ENCODE measurements at regions not wholly inside any gene's neighbourhood (a gene's known extent, or its start where the extent isn't known, plus 50 kb on each side); places are given as distances from the start of the nearest gene placed in this dataset.

DNA sequence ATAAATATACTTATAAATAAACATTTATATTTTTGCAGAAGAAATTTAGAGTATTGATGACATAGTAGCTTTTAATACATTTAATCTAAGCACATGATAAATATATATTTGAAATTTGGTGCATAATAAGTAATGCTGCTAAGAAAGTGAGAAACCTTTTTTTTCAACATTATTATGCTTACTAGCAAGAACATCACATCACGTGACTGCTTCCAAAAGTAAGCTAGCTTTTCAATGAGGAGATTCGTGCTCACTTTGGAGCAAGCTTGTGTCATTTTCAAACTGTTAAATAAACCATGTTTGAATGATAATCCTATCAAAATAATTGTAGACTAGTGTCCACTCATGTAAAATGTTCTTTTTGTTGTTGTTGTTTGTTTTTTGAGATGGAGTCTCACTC lies 109.0 kb upstream of the SLC4A7 start:
- no peak overlapping the region for H3K27ac ChIP-seq (ENCODE audit: low read depth in 1 of 2, low read length in 2 of 2)
- no peaks in the 10 kb centered on the region for H3K36me3 ChIP-seq (ENCODE audit: control insufficient read depth in 4 of 4, insufficient read depth in 3 of 4, low read depth in 1 of 4, low read length in 3 of 4)
- H3K9me3 ChIP-seq (ENCODE audit: control insufficient read depth in 4 of 4, low read length in 3 of 4): no peaks in the 10 kb centered on the region
- H3K4me1 ChIP-seq (ENCODE audit: control insufficient read depth in 4 of 4, insufficient read depth in 4 of 4, low read length in 3 of 4): no peaks in the 10 kb centered on the region
- TF ChIP-seq, protein P1, sequence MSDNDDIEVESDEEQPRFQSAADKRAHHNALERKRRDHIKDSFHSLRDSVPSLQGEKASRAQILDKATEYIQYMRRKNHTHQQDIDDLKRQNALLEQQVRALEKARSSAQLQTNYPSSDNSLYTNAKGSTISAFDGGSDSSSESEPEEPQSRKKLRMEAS (IDR thresholded peaks at IDR 0.05): no peak
- TF ChIP-seq, protein P2, sequence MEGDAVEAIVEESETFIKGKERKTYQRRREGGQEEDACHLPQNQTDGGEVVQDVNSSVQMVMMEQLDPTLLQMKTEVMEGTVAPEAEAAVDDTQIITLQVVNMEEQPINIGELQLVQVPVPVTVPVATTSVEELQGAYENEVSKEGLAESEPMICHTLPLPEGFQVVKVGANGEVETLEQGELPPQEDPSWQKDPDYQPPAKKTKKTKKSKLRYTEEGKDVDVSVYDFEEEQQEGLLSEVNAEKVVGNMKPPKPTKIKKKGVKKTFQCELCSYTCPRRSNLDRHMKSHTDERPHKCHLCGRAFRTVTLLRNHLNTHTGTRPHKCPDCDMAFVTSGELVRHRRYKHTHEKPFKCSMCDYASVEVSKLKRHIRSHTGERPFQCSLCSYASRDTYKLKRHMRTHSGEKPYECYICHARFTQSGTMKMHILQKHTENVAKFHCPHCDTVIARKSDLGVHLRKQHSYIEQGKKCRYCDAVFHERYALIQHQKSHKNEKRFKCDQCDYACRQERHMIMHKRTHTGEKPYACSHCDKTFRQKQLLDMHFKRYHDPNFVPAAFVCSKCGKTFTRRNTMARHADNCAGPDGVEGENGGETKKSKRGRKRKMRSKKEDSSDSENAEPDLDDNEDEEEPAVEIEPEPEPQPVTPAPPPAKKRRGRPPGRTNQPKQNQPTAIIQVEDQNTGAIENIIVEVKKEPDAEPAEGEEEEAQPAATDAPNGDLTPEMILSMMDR (IDR thresholded peaks at IDR 0.05; ENCODE audit: low read depth, low read length, missing input control): no peak
- TF ChIP-seq YY1 (IDR thresholded peaks at IDR 0.05): no peak
- TF ChIP-seq SP1 (IDR thresholded peaks at IDR 0.05): no peak
- TF ChIP-seq NR2F2 (IDR thresholded peaks at IDR 0.05): no peak
- TF ChIP-seq GABPA (IDR thresholded peaks at IDR 0.05 in 1 of 2, conservative IDR thresholded peaks at IDR 0.05 in 1 of 2): no peak
- TF ChIP-seq FOXA1 (IDR thresholded peaks at IDR 0.05): no peak
- TF ChIP-seq, protein P3, sequence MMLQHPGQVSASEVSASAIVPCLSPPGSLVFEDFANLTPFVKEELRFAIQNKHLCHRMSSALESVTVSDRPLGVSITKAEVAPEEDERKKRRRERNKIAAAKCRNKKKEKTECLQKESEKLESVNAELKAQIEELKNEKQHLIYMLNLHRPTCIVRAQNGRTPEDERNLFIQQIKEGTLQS (IDR thresholded peaks at IDR 0.05): no peak
- 91% methylated on average over 2 of the region's 2 CpGs for WGBS
- H3K27me3 ChIP-seq (ENCODE audit: control insufficient read depth in 4 of 4, insufficient read depth in 4 of 4, low read length in 3 of 4): no peaks in the 10 kb centered on the region
- H3K9ac ChIP-seq (ENCODE audit: low read depth in 1 of 2, low read length in 2 of 2): no peak overlapping the region
- no peak for DNase-seq (ENCODE audit: low spot score)
- no peak overlapping the region for H3K4me3 ChIP-seq (ENCODE audit: low read depth in 1 of 3, low read length in 3 of 3)

DNA sequence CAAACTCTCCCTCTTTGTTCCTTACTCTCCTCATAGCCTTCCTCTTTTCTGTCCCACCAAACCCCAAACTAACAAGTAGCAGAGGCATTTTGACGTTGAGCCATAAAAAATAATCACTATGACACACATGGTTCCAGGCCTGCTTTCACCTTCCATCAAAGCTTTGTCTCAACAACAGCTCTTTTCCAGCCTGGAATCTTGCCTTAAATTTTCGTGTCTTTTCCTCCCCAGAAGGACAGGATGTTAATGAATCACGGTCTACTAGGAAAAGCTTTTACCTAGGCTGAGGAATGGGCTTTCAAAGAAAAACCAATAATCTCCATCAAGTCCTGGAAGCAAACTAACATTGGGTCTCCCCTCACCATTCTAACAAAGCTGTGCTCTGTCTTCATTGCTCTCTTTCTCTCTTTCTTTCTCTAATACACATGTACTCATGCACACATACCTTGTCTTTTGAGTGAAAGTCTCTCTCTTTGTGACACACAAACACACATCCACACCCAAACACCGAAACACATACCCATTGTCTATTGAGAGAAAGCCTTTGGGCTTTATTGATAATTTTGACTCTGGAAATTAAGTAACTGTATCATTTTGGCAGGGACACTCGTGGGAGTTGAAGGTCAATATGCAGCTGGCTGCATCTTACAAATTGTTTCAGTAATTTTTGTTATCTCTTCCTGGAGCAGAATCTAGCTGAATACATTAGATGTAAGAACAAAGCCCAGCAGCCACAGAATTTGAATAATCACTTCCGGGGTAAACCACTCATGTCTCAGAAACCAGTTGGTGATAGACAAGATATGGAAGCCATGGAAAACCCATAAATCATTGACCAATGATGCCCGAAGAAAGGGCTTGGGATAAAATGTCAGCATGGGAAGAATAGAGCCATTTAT lies 107.4 kb upstream of the SLC4A7 start:
- WGBS: 48% methylated on average over 7 of the region's 7 CpGs
- Histone ChIP-seq H3K4me1 (ENCODE audit: control insufficient read depth in 4 of 4, insufficient read depth in 4 of 4, low read length in 3 of 4) (no peaks in the 10 kb centered on the region), H3K9ac (ENCODE audit: low read depth in 1 of 2, low read length in 2 of 2) (no peak overlapping the region), H3K4me3 (ENCODE audit: low read depth in 1 of 3, low read length in 3 of 3) (no peak overlapping the region), H3K36me3 (ENCODE audit: control insufficient read depth in 4 of 4, insufficient read depth in 3 of 4, low read depth in 1 of 4, low read length in 3 of 4) (no peaks in the 10 kb centered on the region), H3K27ac (ENCODE audit: low read depth in 1 of 2, low read length in 2 of 2) (peak overlapping the region in 1 of 2 donors; percentile 4), H3K9me3 (ENCODE audit: control insufficient read depth in 4 of 4, low read length in 3 of 4) (no peaks in the 10 kb centered on the region), H3K27me3 (ENCODE audit: control insufficient read depth in 4 of 4, insufficient read depth in 4 of 4, low read length in 3 of 4) (no peaks in the 10 kb centered on the region)
- peak; percentile 62 for TF ChIP-seq NR2F2 (IDR thresholded peaks at IDR 0.05)
- TF ChIP-seq, protein P4, sequence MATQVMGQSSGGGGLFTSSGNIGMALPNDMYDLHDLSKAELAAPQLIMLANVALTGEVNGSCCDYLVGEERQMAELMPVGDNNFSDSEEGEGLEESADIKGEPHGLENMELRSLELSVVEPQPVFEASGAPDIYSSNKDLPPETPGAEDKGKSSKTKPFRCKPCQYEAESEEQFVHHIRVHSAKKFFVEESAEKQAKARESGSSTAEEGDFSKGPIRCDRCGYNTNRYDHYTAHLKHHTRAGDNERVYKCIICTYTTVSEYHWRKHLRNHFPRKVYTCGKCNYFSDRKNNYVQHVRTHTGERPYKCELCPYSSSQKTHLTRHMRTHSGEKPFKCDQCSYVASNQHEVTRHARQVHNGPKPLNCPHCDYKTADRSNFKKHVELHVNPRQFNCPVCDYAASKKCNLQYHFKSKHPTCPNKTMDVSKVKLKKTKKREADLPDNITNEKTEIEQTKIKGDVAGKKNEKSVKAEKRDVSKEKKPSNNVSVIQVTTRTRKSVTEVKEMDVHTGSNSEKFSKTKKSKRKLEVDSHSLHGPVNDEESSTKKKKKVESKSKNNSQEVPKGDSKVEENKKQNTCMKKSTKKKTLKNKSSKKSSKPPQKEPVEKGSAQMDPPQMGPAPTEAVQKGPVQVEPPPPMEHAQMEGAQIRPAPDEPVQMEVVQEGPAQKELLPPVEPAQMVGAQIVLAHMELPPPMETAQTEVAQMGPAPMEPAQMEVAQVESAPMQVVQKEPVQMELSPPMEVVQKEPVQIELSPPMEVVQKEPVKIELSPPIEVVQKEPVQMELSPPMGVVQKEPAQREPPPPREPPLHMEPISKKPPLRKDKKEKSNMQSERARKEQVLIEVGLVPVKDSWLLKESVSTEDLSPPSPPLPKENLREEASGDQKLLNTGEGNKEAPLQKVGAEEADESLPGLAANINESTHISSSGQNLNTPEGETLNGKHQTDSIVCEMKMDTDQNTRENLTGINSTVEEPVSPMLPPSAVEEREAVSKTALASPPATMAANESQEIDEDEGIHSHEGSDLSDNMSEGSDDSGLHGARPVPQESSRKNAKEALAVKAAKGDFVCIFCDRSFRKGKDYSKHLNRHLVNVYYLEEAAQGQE (IDR thresholded peaks at IDR 0.05): no peak
- TF ChIP-seq, protein P5, sequence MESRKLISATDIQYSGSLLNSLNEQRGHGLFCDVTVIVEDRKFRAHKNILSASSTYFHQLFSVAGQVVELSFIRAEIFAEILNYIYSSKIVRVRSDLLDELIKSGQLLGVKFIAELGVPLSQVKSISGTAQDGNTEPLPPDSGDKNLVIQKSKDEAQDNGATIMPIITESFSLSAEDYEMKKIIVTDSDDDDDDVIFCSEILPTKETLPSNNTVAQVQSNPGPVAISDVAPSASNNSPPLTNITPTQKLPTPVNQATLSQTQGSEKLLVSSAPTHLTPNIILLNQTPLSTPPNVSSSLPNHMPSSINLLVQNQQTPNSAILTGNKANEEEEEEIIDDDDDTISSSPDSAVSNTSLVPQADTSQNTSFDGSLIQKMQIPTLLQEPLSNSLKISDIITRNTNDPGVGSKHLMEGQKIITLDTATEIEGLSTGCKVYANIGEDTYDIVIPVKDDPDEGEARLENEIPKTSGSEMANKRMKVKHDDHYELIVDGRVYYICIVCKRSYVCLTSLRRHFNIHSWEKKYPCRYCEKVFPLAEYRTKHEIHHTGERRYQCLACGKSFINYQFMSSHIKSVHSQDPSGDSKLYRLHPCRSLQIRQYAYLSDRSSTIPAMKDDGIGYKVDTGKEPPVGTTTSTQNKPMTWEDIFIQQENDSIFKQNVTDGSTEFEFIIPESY (IDR thresholded peaks at IDR 0.05): no peak
- DNase-seq (ENCODE audit: low spot score): no peak

Measured in liver (tissue), 8 donors.